IPS-NIHi11 (cell line): ENCODE measurements at regions not wholly inside any gene's neighbourhood (a gene's known extent, or its start where the extent isn't known, plus 50 kb on each side); places are given as distances from the start of the nearest gene placed in this dataset.
A peak's percentile ranks its signal among the peaks of the same experiment; 100 is the strongest.

Experiments used
- DNase-seq: peaks from one replicate; pipeline ENCODE4 v3.0.0; 2012; ENCODE audit warnings: mixed read lengths, low spot score

GRCh38 chr7:35581605-35582210 lies 113.2 kb downstream of the HERPUD2 start:
- no peak for DNase-seq

- DNase-seq, result no peak
These were observed 118.8 kb downstream of the HERPUD2 start for GRCh38 chr7:35576031-35576573.

- no peak for DNase-seq
These were observed 123.2 kb downstream of the HERPUD2 start for GRCh38 chr7:35571611-35572240.

- DNase-seq, result no peak
These were observed 124.0 kb downstream of the HERPUD2 start for GRCh38 chr7:35570937-35571336.

- DNase-seq, result no peak
These were observed 129.0 kb downstream of the HERPUD2 start for GRCh38 chr7:35565927-35566326.

GRCh38 chr7:35558841-35559240 lies 136.1 kb downstream of the HERPUD2 start:
- no peak for DNase-seq

GRCh38 chr7:35556515-35557471 lies 138.1 kb downstream of the HERPUD2 start:
- DNase-seq, result no peak

GRCh38 chr7:35555934-35556333 lies 139.0 kb downstream of the HERPUD2 start:
- DNase-seq, result no peak

- DNase-seq, result no peak
These were observed 139.5 kb downstream of the HERPUD2 start for GRCh38 chr7:35555386-35555785.

- DNase-seq, result no peak
These were observed 141.4 kb downstream of the HERPUD2 start for GRCh38 chr7:35553519-35553918.

- no peak for DNase-seq
These were observed 142.2 kb downstream of the HERPUD2 start for GRCh38 chr7:35552691-35553090.

GRCh38 chr7:35551321-35552081 lies 143.4 kb downstream of the HERPUD2 start:
- DNase-seq, result no peak

GRCh38 chr7:35550831-35551230 lies 144.1 kb downstream of the HERPUD2 start:
- DNase-seq, result no peak

GRCh38 chr7:35549781-35550180 lies 145.2 kb downstream of the HERPUD2 start:
- DNase-seq, result no peak

GRCh38 chr7:35548291-35548690 lies 146.6 kb downstream of the HERPUD2 start:
- no peak for DNase-seq

- no peak for DNase-seq
These were observed 148.1 kb downstream of the HERPUD2 start for GRCh38 chr7:35546691-35547429.

GRCh38 chr7:35545831-35546230 lies 149.1 kb downstream of the HERPUD2 start:
- no peak for DNase-seq

- no peak for DNase-seq
These were observed 150.8 kb downstream of the HERPUD2 start for GRCh38 chr7:35544028-35544742.

GRCh38 chr7:35537067-35538023 lies 157.6 kb downstream of the HERPUD2 start:
- peak; percentile 92 for DNase-seq
